T-helper 9 cell (primary cell): ENCODE measurements at regions not wholly inside any gene's neighbourhood (a gene's known extent, or its start where the extent isn't known, plus 50 kb on each side); places are given as distances from the start of the nearest gene placed in this dataset.

Experiments used
- DNase-seq: peaks from one replicate; pipeline ENCODE4 v3.0.0-alpha.2; 2020

DNA sequence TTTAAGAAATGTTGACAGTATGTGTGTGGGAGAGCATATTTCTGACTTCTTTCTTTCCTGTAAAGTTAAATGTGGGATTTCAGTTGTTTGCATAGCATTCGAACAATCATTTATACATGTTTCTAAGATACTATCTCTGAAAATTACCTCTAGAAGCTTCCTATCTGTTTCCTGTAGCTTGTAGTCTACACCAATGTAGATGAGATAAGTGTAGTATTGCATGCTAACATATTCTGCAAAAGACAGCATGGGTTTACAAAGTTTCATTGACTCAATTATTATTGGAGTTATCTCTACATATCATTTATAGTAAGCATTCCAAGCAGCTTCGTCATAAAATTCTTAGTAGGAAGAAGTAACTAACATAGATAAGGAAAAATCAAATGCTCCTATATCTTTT, 98.9 kb upstream of the DPYD start:
- no peak for DNase-seq

DNA sequence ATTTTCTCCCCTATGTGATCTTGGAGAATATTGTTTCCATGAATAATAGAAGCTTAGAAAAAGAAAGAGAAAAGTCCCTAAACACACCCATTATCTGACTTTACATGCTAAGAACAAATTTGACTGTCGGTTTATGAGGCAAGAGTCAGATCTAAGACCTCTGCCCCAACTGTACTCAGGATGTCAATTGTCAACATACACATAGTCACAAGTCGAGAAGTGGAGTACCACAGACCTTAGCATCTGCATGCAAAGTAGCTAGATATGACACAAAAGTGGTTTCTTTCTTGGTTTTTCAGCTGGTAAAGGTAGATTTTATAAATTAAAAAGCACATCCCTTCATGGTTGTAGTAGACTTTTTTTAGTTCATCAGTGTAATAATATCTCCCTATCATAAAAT, 97.2 kb upstream of the DPYD start:
- DNase-seq: no peak

GRCh38 chr1:98017184-98017583, 96.3 kb upstream of the DPYD start:
- no peak for DNase-seq

- DNase-seq: no peak
These were observed 87.5 kb upstream of the DPYD start for GRCh38 chr1:98008373-98008772.

- no peak for DNase-seq
These were observed 84.6 kb upstream of the DPYD start for GRCh38 chr1:98005326-98006010.

GRCh38 chr1:98003442-98003841, 82.6 kb upstream of the DPYD start:
- DNase-seq: no peak

DNA sequence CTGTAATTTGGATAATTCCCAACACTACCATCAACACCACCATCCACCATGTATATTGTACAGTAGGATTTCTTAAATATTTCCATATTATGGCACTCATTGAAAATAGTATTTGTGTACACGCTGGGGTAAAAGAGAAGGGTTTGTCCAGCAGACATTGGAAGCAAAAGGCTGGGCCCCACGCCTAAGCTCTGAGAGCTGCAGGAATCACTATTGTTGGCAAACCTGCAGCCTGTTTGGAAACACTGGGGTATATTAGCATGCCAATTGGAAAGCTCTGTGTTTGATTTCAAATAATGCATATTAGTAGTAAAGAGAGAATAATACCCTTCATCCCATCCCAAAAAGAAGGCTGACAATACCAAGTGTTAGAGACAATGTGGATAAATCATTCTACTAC, 81.5 kb upstream of the DPYD start:
- DNase-seq: no peak

GRCh38 chr1:98001764-98002163, 80.9 kb upstream of the DPYD start:
- DNase-seq: no peak

GRCh38 chr1:97999320-97999719, 78.5 kb upstream of the DPYD start:
- DNase-seq: no peak

DNA sequence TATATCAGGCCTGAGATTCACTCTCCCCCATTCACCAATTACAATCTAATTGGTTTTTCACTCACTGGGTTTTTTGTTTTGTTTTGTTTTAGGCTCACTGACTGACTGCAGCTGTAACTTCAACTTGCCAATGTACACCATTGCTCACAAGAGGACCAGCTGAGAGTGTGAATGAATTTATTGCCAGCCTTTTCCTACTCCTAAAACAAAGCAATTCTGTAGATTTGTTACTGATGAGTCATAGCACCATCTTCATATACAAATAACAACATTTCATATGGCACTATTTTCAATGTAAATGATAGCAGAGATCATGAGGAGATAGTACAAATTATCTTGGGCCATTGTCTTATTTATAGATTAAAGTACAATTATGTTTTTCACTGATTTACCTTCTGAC, 76.0 kb upstream of the DPYD start:
- no peak for DNase-seq

- DNase-seq: no peak
These were observed 68.4 kb upstream of the DPYD start for GRCh38 chr1:97989094-97989680.

- no peak for DNase-seq
These were observed 65.5 kb upstream of the DPYD start for GRCh38 chr1:97986041-97987005.

DNA sequence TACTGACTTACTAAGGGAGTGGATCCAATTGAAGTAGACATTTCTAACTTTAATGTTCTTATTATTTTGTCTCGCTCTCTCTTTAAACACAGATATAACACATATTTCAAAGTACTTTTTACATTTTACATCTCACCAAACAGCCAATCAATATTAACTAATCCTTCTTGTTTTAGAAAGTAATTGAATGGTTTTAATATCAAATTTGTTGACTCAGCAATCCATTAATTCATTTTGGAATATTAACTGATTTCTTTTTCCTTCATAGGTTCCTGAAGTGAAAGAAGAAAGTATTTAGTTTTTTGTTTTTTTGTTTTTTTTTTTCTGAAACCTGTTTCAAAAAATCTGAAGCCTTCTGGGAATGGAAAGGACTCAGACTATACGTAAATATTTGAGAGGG, 62.3 kb upstream of the DPYD start:
- DNase-seq: no peak

GRCh38 chr1:97980530-97980929, 59.7 kb upstream of the DPYD start:
- DNase-seq: no peak

DNA sequence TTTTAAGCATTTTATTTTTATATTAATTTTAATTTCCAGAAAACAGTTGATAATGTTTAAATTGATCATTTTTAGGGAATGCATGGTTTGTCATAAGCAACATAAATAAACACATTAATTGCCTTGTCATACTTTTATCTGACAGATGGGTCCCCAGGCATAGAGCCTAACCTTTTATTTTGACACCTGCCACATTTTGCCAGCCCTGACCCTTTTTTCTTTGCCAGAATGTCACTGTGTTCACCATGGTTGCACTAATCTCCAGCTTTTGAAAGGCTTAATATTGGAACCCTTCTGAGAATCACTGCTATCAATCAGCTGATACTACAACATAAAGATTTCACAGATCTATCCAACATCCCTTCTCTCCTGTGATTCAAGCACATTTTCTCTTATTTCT, 56.0 kb upstream of the DPYD start:
- DNase-seq: no peak
